MCF 10A (cell line): ENCODE measurements at regions not wholly inside any gene's neighbourhood (a gene's known extent, or its start where the extent isn't known, plus 50 kb on each side); places are given as distances from the start of the nearest gene placed in this dataset.

Source experiments
- BruUV-seq: library from RNA; stranded (reverse); fragments of 400-500 nt; replicated peaks from 2 replicates; lab custom pipeline; 2021; lab: Mats Ljungman, UMichigan
- CTCF ChIA-PET: fragments of 300-600 bp; sonication (Branson Sonifier 250); formaldehyde crosslinking; extraction: SDS; loops from one replicate; lab custom pipeline; 2021; ENCODE audit warnings: antibody characterized with exemption, inconsistent platforms; lab: Yijun Ruan, JAX
- POLR2A ChIA-PET: fragments of 300-600, 350-650 bp; sonication (Branson Sonifier 250); formaldehyde crosslinking; extraction: SDS; loops from one replicate; lab custom pipeline; 2020; ENCODE audit warnings: antibody characterized with exemption, inconsistent platforms; lab: Yijun Ruan, JAX
- DNase-seq: peaks from one replicate; pipeline ENCODE4 v3.0.0-alpha.2; 2018; ENCODE audit not compliant: unreplicated experiment
- H3K27ac Mint-ChIP-seq: one replicate; pipeline ENCODE4 v1.8.0; 2022; ENCODE audit warnings: mild to moderate bottlenecking, low read depth, mixed read lengths; ENCODE audit not compliant: unreplicated experiment
- H3K27me3 Mint-ChIP-seq: one replicate; pipeline ENCODE4 v1.8.0; 2022; ENCODE audit warnings: mixed read lengths; ENCODE audit not compliant: insufficient read depth, unreplicated experiment
- H3K36me3 Mint-ChIP-seq: one replicate; pipeline ENCODE4 v1.8.0; 2022; ENCODE audit warnings: mild to moderate bottlenecking, moderate library complexity, mixed read lengths; ENCODE audit not compliant: insufficient read depth, unreplicated experiment
- H3K4me1 Mint-ChIP-seq: one replicate; pipeline ENCODE4 v1.8.0; 2022; ENCODE audit warnings: mixed read lengths; ENCODE audit not compliant: insufficient read depth, unreplicated experiment
- H3K4me3 Mint-ChIP-seq: one replicate; pipeline ENCODE4 v1.8.0; 2022; ENCODE audit warnings: mild to moderate bottlenecking, moderate library complexity, mixed read lengths; ENCODE audit not compliant: unreplicated experiment
- H3K9me3 Mint-ChIP-seq: one replicate; pipeline ENCODE4 v1.8.0; 2022; ENCODE audit warnings: mixed read lengths; ENCODE audit not compliant: unreplicated experiment
- CTCF ChIP-seq: fragments of 200-600 bp; IDR thresholded peaks from one replicate; pipeline ENCODE4 v1.8.0; 2022; ENCODE audit warnings: antibody characterized with exemption, mild to moderate bottlenecking; ENCODE audit not compliant: unreplicated experiment
- intact Hi-C: fragments of 100-400 bp; cut with micrococcal nuclease; formaldehyde crosslinking; loops from 2 replicates; pipeline ENCODE4 v1.14.1; 2022

GRCh38 chr16:65224471-65224870, 102.6 kb upstream of the CDH11 start:
- peaks cover 45% of the 10 kb centered on the region for H3K9me3 Mint-ChIP-seq
- BruUV-seq, result no TSS peak
- POLR2A ChIA-PET, result no interaction called here
- TF ChIP-seq CTCF, result no peak
- H3K4me3 Mint-ChIP-seq, result no peak overlapping the region
- no peak for DNase-seq
- no peaks in the 10 kb centered on the region for H3K27me3 Mint-ChIP-seq
- no peak overlapping the region for H3K27ac Mint-ChIP-seq
- no peaks in the 10 kb centered on the region for H3K4me1 Mint-ChIP-seq
- intact Hi-C loops, result no loop called here
- CTCF ChIA-PET, result no interaction called here
- no peaks in the 10 kb centered on the region for H3K36me3 Mint-ChIP-seq

GRCh38 chr16:65223335-65223734, 101.5 kb upstream of the CDH11 start:
- no peaks in the 10 kb centered on the region for H3K36me3 Mint-ChIP-seq
- DNase-seq, result no peak
- H3K4me3 Mint-ChIP-seq, result no peak overlapping the region
- CTCF ChIA-PET, result no interaction called here
- H3K9me3 Mint-ChIP-seq, result peaks cover 33% of the 10 kb centered on the region
- no peaks in the 10 kb centered on the region for H3K4me1 Mint-ChIP-seq
- POLR2A ChIA-PET, result no interaction called here
- no peak overlapping the region for H3K27ac Mint-ChIP-seq
- H3K27me3 Mint-ChIP-seq, result no peaks in the 10 kb centered on the region
- intact Hi-C loops, result no loop called here
- no TSS peak for BruUV-seq
- no peak for TF ChIP-seq CTCF

GRCh38 chr16:65222536-65222935, 100.7 kb upstream of the CDH11 start:
- TF ChIP-seq CTCF, result no peak
- CTCF ChIA-PET, result no interaction called here
- POLR2A ChIA-PET, result no interaction called here
- Mint-ChIP-seq H3K9me3 (peaks cover 28% of the 10 kb centered on the region), H3K27me3 (no peaks in the 10 kb centered on the region), H3K4me3 (no peak overlapping the region), H3K27ac (no peak overlapping the region), H3K36me3 (no peaks in the 10 kb centered on the region), H3K4me1 (no peaks in the 10 kb centered on the region)
- intact Hi-C loops, result no loop called here
- no peak for DNase-seq
- no TSS peak for BruUV-seq

GRCh38 chr16:65222049-65222448, 100.2 kb upstream of the CDH11 start:
- no peaks in the 10 kb centered on the region for H3K27me3 Mint-ChIP-seq
- CTCF ChIA-PET, result interaction anchor here (0.8 kb wide), 1 partner anchor 907 kb away, joined by 3 read pairs; no protein-coding TSS in a partner anchor
- DNase-seq, result no peak

More at GRCh38 chr16:65222049-65222448, 100.2 kb upstream of the CDH11 start:
- H3K9me3 Mint-ChIP-seq, result peaks cover 28% of the 10 kb centered on the region
- intact Hi-C loops, result no loop called here
- TF ChIP-seq CTCF, result no peak
- no peak overlapping the region for H3K27ac Mint-ChIP-seq
- POLR2A ChIA-PET, result no interaction called here
- H3K4me3 Mint-ChIP-seq, result no peak overlapping the region
- no TSS peak for BruUV-seq
- H3K36me3 Mint-ChIP-seq, result no peaks in the 10 kb centered on the region
- H3K4me1 Mint-ChIP-seq, result no peaks in the 10 kb centered on the region
